MM.1S (cell line): ENCODE measurements at regions not wholly inside any gene's neighbourhood (a gene's known extent, or its start where the extent isn't known, plus 50 kb on each side); places are given as distances from the start of the nearest gene placed in this dataset.
"Not testable (repeated sequence)": the region's sequence is repeated elsewhere in the genome, so short reads cannot be mapped to it uniquely, and the experiment has no call there.

Source experiments
- DNase-seq: peaks from one replicate; pipeline ENCODE4 v3.0.0-alpha.2; 2015
- H2AFZ ChIP-seq: fragments of 300-600 bp; sonication (generic); 2 replicates; pipeline ENCODE4 v1.6.0; 2016; ENCODE audit warnings: antibody characterized with exemption, low read length
- H3F3A ChIP-seq: fragments of 300-600 bp; sonication (generic); 2 replicates; pipeline ENCODE4 v1.6.1; 2016; ENCODE audit warnings: mild to moderate bottlenecking, antibody characterized with exemption, low read length, moderate library complexity, mixed read lengths; ENCODE audit not compliant: insufficient read depth
- H3K27ac ChIP-seq: fragments of 300-600 bp; sonication (generic); 2 replicates; pipeline ENCODE4 v1.5.1; 2016; ENCODE audit warnings: mild to moderate bottlenecking, low read length
- H3K27me3 ChIP-seq: fragments of 300-600 bp; sonication (generic); replicated peaks from 2 replicates; pipeline ENCODE4 v1.6.0; 2016; ENCODE audit warnings: low read length; ENCODE audit not compliant: insufficient read depth
- H3K36me3 ChIP-seq: fragments of 300-600 bp; sonication (generic); replicated peaks from 2 replicates; pipeline ENCODE4 v1.6.1; 2016; ENCODE audit warnings: mild to moderate bottlenecking, low read length, mixed read lengths; ENCODE audit not compliant: insufficient read depth
- H3K4me1 ChIP-seq: fragments of 300-600 bp; sonication (generic); 2 replicates; pipeline ENCODE4 v1.6.1; 2016; ENCODE audit warnings: low read length, mixed read lengths
- H3K4me2 ChIP-seq: fragments of 300-600 bp; sonication (generic); 2 replicates; pipeline ENCODE4 v1.6.0; 2016; ENCODE audit warnings: low read depth, low read length
- H3K4me3 ChIP-seq: fragments of 300-600 bp; sonication (generic); 2 replicates; pipeline ENCODE4 v1.5.1; 2016; ENCODE audit warnings: low read length, mixed read lengths
- H3K79me2 ChIP-seq: fragments of 300-600 bp; sonication (generic); 2 replicates; pipeline ENCODE4 v1.6.1; 2016; ENCODE audit warnings: mixed run types, low read length, mixed read lengths
- H3K9ac ChIP-seq: fragments of 300-600 bp; sonication (generic); 2 replicates; pipeline ENCODE4 v1.6.1; 2016; ENCODE audit warnings: low read length, mixed read lengths
- H3K9me2 ChIP-seq: fragments of 300-600 bp; sonication (generic); replicated peaks from 2 replicates; pipeline ENCODE4 v1.6.1; 2016; ENCODE audit warnings: mild to moderate bottlenecking, low read length, mixed read lengths; ENCODE audit not compliant: insufficient read depth
- H3K9me3 ChIP-seq: fragments of 300-600 bp; sonication (generic); replicated peaks from 2 replicates; pipeline ENCODE4 v1.6.1; 2016; ENCODE audit warnings: mild to moderate bottlenecking, low read length, mixed read lengths; ENCODE audit not compliant: insufficient read depth
- H4K20me1 ChIP-seq: fragments of 300-600 bp; sonication (generic); 2 replicates; pipeline ENCODE4 v1.6.1; 2016; ENCODE audit warnings: mild to moderate bottlenecking, low read length, moderate library complexity, mixed read lengths; ENCODE audit not compliant: insufficient read depth
- EZH2 ChIP-seq: fragments of 300-600 bp; sonication (generic); optimal IDR thresholded peaks from 2 replicates; pipeline ENCODE3; 2017; ENCODE audit warnings: low read depth, mild to moderate bottlenecking, antibody characterized with exemption, low read length, mixed read lengths
- EZH2phosphoT487 ChIP-seq: fragments of 300-600 bp; sonication (generic); IDR thresholded peaks from 2 replicates; pipeline ENCODE4 v1.6.1; 2018; ENCODE audit warnings: antibody characterized with exemption, low read length
- TF ChIP-seq, protein P1 (sequence below): fragments of 300-600 bp; sonication (generic); IDR thresholded peaks from 2 replicates; pipeline ENCODE4 v1.5.1; 2016; ENCODE audit warnings: antibody characterized with exemption, low read length, mixed read lengths

DNA sequence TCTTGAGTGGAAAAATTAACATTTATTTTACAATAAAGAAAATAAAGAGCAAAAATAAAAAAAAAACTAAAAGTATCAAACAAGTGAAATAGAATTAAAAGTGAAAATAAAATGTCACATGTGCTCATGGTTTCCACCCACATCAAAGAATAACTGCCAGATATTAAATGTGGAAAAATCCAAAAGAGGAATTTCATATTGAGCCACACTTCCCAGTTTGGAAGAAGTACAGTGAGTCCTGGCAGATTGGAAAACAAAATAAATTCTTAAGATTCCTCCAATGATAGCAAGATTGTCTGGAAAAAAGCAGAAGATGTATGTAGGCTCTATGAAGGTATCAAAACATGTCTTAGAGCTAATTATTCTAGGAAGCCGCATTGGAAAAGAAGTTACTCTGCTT, 1019.5 kb downstream of the SLC6A15 start:
- no peak overlapping the region for H3K4me2 ChIP-seq
- H3F3A ChIP-seq: no peaks in the 10 kb centered on the region
- no peaks in the 10 kb centered on the region for H3K79me2 ChIP-seq
- no peaks in the 10 kb centered on the region for H3K9me2 ChIP-seq
- H3K27me3 ChIP-seq: no peaks in the 10 kb centered on the region
- TF ChIP-seq, protein P1, sequence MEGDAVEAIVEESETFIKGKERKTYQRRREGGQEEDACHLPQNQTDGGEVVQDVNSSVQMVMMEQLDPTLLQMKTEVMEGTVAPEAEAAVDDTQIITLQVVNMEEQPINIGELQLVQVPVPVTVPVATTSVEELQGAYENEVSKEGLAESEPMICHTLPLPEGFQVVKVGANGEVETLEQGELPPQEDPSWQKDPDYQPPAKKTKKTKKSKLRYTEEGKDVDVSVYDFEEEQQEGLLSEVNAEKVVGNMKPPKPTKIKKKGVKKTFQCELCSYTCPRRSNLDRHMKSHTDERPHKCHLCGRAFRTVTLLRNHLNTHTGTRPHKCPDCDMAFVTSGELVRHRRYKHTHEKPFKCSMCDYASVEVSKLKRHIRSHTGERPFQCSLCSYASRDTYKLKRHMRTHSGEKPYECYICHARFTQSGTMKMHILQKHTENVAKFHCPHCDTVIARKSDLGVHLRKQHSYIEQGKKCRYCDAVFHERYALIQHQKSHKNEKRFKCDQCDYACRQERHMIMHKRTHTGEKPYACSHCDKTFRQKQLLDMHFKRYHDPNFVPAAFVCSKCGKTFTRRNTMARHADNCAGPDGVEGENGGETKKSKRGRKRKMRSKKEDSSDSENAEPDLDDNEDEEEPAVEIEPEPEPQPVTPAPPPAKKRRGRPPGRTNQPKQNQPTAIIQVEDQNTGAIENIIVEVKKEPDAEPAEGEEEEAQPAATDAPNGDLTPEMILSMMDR: no peak
- no peak for TF ChIP-seq EZH2
- no peak for TF ChIP-seq EZH2phosphoT487
- no peak overlapping the region for H2AFZ ChIP-seq
- H3K9me3 ChIP-seq: no peaks in the 10 kb centered on the region
- H3K4me3 ChIP-seq: no peak overlapping the region
- H3K9ac ChIP-seq: no peak overlapping the region
- no peak overlapping the region for H3K27ac ChIP-seq
- no peaks in the 10 kb centered on the region for H4K20me1 ChIP-seq
- no peaks in the 10 kb centered on the region for H3K4me1 ChIP-seq
- H3K36me3 ChIP-seq: no peaks in the 10 kb centered on the region
- no peak for DNase-seq

DNA sequence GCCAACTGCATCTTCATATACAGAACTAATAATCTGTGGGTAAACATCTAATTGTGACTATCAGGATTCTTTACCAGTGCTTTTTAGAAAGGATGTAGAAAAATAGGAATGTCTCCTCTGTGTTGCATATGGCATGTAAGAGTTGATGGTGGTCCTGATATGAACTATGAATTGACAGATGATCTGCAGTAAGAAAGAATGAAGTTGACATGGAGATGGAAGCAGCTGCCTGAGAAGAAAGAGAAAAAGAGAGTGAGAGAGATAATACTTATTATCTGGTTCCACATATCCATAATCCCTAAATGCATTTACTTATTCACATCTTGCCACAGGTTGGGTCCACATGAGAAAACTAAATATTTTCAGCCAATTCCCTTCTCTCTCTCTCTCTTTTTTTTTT, 1022.9 kb downstream of the SLC6A15 start:
- Histone ChIP-seq H3K4me2 (no peak overlapping the region), H3K36me3 (no peaks in the 10 kb centered on the region), H3K27ac (no peak overlapping the region), H4K20me1 (no peaks in the 10 kb centered on the region), H3K4me1 (no peaks in the 10 kb centered on the region), H3F3A (no peaks in the 10 kb centered on the region), H3K4me3 (no peak overlapping the region), H3K9me2 (no peaks in the 10 kb centered on the region), H3K9me3 (no peaks in the 10 kb centered on the region), H3K27me3 (no peaks in the 10 kb centered on the region), H3K79me2 (no peaks in the 10 kb centered on the region), H2AFZ (no peak overlapping the region), H3K9ac (no peak overlapping the region)
- TF ChIP-seq EZH2phosphoT487 (no peak), EZH2 (no peak)
- TF ChIP-seq, protein P1: no peak
- DNase-seq: no peak

DNA sequence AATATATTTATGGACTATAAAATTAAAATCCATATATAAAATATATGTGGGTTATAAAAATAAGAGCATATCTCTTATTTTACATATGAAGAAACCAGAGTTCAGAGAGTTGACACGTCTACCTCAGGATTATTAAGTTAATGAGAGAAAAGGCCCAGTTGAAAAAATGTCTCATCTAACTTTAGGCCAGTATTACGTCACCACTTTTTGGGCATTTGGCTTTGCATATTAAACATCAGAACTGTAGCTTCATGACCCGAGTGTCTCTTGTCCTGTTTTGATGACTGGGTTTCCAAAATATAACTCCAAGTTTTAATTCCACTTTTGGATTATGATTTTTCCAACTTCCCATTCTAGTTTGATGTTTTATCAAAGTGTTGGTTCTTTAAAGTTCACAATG, 1026.1 kb downstream of the SLC6A15 start:
- Histone ChIP-seq H3K4me1 (no peaks in the 10 kb centered on the region), H2AFZ (no peak overlapping the region), H3F3A (no peaks in the 10 kb centered on the region), H4K20me1 (no peaks in the 10 kb centered on the region), H3K9me2 (no peaks in the 10 kb centered on the region), H3K9ac (no peak overlapping the region), H3K4me3 (no peak overlapping the region), H3K27ac (no peak overlapping the region), H3K27me3 (no peaks in the 10 kb centered on the region), H3K79me2 (no peaks in the 10 kb centered on the region), H3K4me2 (no peak overlapping the region), H3K9me3 (no peaks in the 10 kb centered on the region), H3K36me3 (no peaks in the 10 kb centered on the region)
- no peak for TF ChIP-seq EZH2
- no peak for TF ChIP-seq EZH2phosphoT487
- TF ChIP-seq, protein P1: no peak
- DNase-seq: no peak

DNA sequence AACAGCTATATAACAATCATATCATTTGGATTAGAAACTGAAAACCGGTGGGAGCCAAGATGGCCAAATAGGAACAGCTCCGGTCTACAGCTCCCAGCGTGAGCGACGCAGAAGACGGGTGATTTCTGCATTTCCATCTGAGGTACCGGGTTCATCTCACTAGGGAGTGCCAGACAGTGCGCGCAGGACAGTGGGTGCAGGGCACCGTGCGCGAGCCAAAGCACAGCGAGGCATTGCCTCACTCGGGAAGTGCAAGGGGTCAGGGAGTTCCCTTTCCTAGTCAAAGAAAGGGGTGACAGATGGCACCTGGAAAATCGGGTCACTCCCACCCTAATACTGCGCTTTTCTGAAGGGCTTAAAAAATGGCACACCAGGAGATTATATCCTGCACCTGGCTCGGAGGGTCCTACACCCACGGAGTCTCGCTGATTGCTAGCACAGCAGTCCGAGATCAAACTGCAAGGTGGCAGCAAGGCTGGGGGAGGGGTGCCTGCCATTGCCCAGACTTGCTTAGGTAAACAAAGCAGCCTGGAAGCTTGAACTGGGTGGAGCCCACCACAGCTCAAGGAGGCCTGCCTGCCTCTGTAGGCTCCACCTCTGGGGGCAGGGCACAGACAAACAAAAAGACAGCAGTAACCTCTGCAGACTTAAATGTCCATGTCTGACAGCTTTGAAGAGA, 1041.5 kb downstream of the SLC6A15 start:
- H3F3A ChIP-seq, H3K4me1 ChIP-seq, H3K36me3 ChIP-seq, H3K9me3 ChIP-seq, H3K27ac ChIP-seq, DNase-seq, H3K9ac ChIP-seq, H3K4me2 ChIP-seq, H3K9me2 ChIP-seq, H3K27me3 ChIP-seq, H4K20me1 ChIP-seq, H3K4me3 ChIP-seq, H3K79me2 ChIP-seq, H2AFZ ChIP-seq: not testable (repeated sequence)
